Lower leg skin (tissue), 4 donors: ENCODE measurements at regions not wholly inside any gene's neighbourhood (a gene's known extent, or its start where the extent isn't known, plus 50 kb on each side); places are given as distances from the start of the nearest gene placed in this dataset.
"Not testable (repeated sequence)": the region's sequence is repeated elsewhere in the genome, so short reads cannot be mapped to it uniquely, and the experiment has no call there.

Experiments used
- DNase-seq, 2 donors: peaks; one replicate each; pipeline ENCODE4 v3.0.0-alpha.2; 2019; ENCODE audit warnings: low spot score in 2 of 2
- H3K4me3 ChIP-seq: fragments of 200-600 bp; sonication (generic); 2 replicates; pipeline ENCODE4 v1.5.1; 2017; ENCODE audit warnings: mild to moderate bottlenecking, low read depth; ENCODE audit not compliant: poor library complexity, severe bottlenecking
- CTCF ChIP-seq, 3 donors: fragments of 450-650 bp; IDR thresholded peaks; one replicate each; pipeline ENCODE4 v1.5.1; 2016; ENCODE audit warnings: antibody characterized with exemption in 3 of 3, mild to moderate bottlenecking in 3 of 3, moderate library complexity in 2 of 3
- POLR2A ChIP-seq, 2 donors: fragments of 450-650 bp; IDR thresholded peaks; one replicate each; pipeline ENCODE4 v1.6.1; 2016 to 2017; ENCODE audit warnings: antibody characterized with exemption in 2 of 2, mild to moderate bottlenecking in 1 of 2, moderate library complexity in 1 of 2
- WGBS, 2 donors: methylation state at CpG; one replicate each; pipeline ENCODE4 v1.1.5; 2018; 5-methylcytosine and 5-hydroxymethylcytosine counted together
- intact Hi-C: fragments of 100-400 bp; cut with DNase I; formaldehyde crosslinking; loops from one replicate; pipeline ENCODE4 v1.15.0; 2023; ENCODE audit warnings: low total_unique reads

GRCh38 chr2:82752396-82752795 lies 1706.7 kb downstream of the SUCLG1 start:
- DNase-seq = no peak
- no peak overlapping the region for H3K4me3 ChIP-seq
- intact Hi-C loops = no loop called here
- TF ChIP-seq POLR2A (IDR thresholded peaks at IDR 0.05) (no peak), CTCF (IDR thresholded peaks at IDR 0.05) (no peak)
- 53 to 58% methylated on average over 2 of the region's 2 CpGs for WGBS, 2 donors

- no peak for TF ChIP-seq CTCF (IDR thresholded peaks at IDR 0.05)
- TF ChIP-seq POLR2A (IDR thresholded peaks at IDR 0.05) = no peak
- no peak overlapping the region for H3K4me3 ChIP-seq
- intact Hi-C loops = no loop called here
- 84 to 88% methylated on average over 2 of the region's 2 CpGs for WGBS, 2 donors
- DNase-seq = no peak
These were observed 1710.4 kb downstream of the SUCLG1 start for GRCh38 chr2:82748653-82749052.

GRCh38 chr2:82740527-82740926 lies 1718.6 kb downstream of the SUCLG1 start:
- DNase-seq = no peak
- intact Hi-C loops = no loop called here
- WGBS, 2 donors = 78 to 90% methylated on average over 1 of the region's 1 CpG
- H3K4me3 ChIP-seq = no peak overlapping the region
- no peak for TF ChIP-seq POLR2A (IDR thresholded peaks at IDR 0.05)
- TF ChIP-seq CTCF (IDR thresholded peaks at IDR 0.05) = no peak

GRCh38 chr2:82737965-82738364 lies 1721.1 kb downstream of the SUCLG1 start:
- intact Hi-C loops = not testable (repeated sequence)
- WGBS, 2 donors = 92 to 94% methylated on average over 15 of the region's 15 CpGs

DNA sequence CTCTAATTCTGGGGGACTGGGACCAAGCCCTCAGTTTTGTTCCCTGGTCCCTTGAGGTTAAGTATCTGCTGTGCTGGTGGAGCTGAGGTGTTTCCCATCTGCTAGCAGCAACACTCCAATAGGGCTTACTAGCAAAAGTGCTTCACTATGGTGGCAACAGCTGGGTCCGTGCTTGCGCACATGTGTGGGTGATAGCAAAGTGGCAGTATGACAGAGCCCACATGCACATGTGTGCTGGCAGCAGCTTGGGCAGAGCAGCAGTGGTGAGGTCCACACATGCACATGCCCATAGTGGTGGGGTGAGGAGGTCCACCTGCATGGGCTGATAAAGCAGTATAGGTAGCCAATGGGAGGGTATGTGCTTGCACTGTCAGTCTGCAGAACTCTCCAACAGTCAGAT lies 1723.7 kb downstream of the SUCLG1 start:
- WGBS, 2 donors = 94 to 96% methylated on average over 2 of the region's 2 CpGs

More at GRCh38 chr2:82737965-82738364, 1721.1 kb downstream of the SUCLG1 start:
- not testable (repeated sequence) for H3K4me3 ChIP-seq, DNase-seq

DNA sequence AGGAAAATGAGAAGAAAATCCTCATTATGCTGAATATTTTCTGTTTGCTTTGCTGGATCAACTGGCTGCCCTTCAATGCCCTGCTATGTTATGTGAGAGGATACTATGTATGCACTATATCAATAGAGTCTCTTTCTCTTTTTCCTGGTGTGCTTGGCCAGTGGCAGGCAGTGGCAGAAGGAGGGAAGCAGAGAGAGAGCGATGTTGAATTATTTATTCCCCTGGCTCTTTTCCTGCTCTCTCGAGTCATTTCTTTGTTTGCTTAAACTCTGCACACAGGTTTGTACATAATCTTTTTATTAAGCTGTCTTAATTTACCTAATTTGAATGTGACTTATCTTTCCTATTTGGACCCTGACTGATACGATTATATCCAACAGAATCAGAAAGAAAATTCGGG lies 1727.3 kb downstream of the SUCLG1 start:
- intact Hi-C loops = no loop called here
- no peak overlapping the region for H3K4me3 ChIP-seq
- 74% methylated on average over 4 of the region's 4 CpGs for WGBS, 2 donors
- no peak for DNase-seq
- TF ChIP-seq POLR2A (IDR thresholded peaks at IDR 0.05) (no peak), CTCF (IDR thresholded peaks at IDR 0.05) (no peak)

More for the DNA sequence above, 1723.7 kb downstream of the SUCLG1 start:
- intact Hi-C loops = no loop called here
- no peak overlapping the region for H3K4me3 ChIP-seq
- no peak for DNase-seq
- no peak for TF ChIP-seq CTCF (IDR thresholded peaks at IDR 0.05)
- no peak for TF ChIP-seq POLR2A (IDR thresholded peaks at IDR 0.05)
